ENCODE measurements at regions not wholly inside any gene's neighbourhood (a gene's known extent, or its start where the extent isn't known, plus 50 kb on each side); places are given as distances from the start of the nearest gene placed in this dataset.

DNA sequence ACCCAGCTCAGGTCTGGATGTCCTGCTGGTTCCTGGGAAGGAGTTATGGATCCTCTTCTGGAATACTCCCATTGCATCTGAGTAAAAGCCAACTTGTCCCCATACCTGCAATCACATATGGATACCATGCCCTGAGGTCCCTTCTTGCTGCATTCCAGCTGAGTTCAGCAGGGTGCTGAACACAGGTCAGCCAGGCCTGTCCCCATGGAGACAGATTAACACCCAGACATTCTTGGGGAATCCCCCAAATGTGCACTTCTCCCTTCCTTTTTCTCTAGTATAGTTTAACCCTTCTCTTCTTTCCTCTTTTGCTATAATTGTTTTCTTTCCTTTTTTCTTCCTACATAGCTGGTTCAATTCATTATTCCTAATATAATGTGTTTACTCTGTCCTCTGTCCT lies 799.6 kb upstream of the HS6ST1 start:
- no peak overlapping the region for H3K9ac ChIP-seq (ENCODE audit: low read depth in 1 of 2, low read length in 2 of 2)
- H3K9me3 ChIP-seq (ENCODE audit: control insufficient read depth in 4 of 4, low read length in 3 of 4) = no peaks in the 10 kb centered on the region
- TF ChIP-seq JUND (IDR thresholded peaks at IDR 0.05) (no peak), EGR1 (IDR thresholded peaks at IDR 0.05; ENCODE audit: low read depth in 2 of 2) (no peak), TAF1 (conservative IDR thresholded peaks at IDR 0.05) (no peak), FOXA2 (IDR thresholded peaks at IDR 0.05) (no peak), ZBTB33 (IDR thresholded peaks at IDR 0.05) (no peak), MAX (IDR thresholded peaks at IDR 0.05) (no peak), RAD21 (IDR thresholded peaks at IDR 0.05) (no peak), GABPA (IDR thresholded peaks at IDR 0.05 in 1 of 2, conservative IDR thresholded peaks at IDR 0.05 in 1 of 2) (no peak), YY1 (IDR thresholded peaks at IDR 0.05) (no peak), HNF4G (IDR thresholded peaks at IDR 0.05) (no peak), FOXA1 (IDR thresholded peaks at IDR 0.05) (no peak), HNF4A (conservative IDR thresholded peaks at IDR 0.05) (no peak), RXRA (IDR thresholded peaks at IDR 0.05) (no peak), ATF3 (IDR thresholded peaks at IDR 0.05) (no peak), SP1 (IDR thresholded peaks at IDR 0.05) (no peak), CTCF (IDR thresholded peaks at IDR 0.05; ENCODE audit: low read depth, low read length, missing input control) (no peak)
- H3K27me3 ChIP-seq (ENCODE audit: control insufficient read depth in 4 of 4, insufficient read depth in 4 of 4, low read length in 3 of 4) = no peaks in the 10 kb centered on the region
- H3K4me3 ChIP-seq (ENCODE audit: low read depth in 1 of 3, low read length in 3 of 3) = no peak overlapping the region
- H3K27ac ChIP-seq (ENCODE audit: low read depth in 1 of 2, low read length in 2 of 2) = no peak overlapping the region
- no peaks in the 10 kb centered on the region for H3K4me1 ChIP-seq (ENCODE audit: control insufficient read depth in 4 of 4, insufficient read depth in 4 of 4, low read length in 3 of 4)
- DNase-seq (ENCODE audit: low spot score) = no peak
- H3K36me3 ChIP-seq (ENCODE audit: control insufficient read depth in 4 of 4, insufficient read depth in 3 of 4, low read depth in 1 of 4, low read length in 3 of 4) = no peaks in the 10 kb centered on the region

DNA sequence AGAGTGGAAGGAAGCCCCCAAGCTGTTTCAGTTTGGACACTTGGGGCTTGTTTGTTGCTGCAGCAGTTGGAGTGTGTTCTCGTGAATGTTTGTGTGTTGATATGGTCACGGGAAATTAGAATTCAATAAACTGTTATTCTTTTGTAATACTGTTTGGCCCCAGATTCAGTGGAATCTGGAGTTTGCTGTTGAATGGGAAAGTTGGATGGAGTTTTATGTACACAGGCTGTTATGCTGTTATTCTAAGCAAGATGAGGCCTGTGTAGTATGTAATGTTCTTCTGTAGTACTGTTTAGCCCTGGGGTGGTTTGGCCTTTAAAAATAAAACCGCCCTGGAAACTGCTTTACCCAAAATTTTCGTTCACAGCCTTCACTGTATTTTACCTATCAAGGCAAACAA lies 810.4 kb upstream of the HS6ST1 start:
- no peak for DNase-seq (ENCODE audit: low spot score)
- no peak for TF ChIP-seq ATF3 (IDR thresholded peaks at IDR 0.05)
- no peak for TF ChIP-seq ZBTB33 (IDR thresholded peaks at IDR 0.05)
- no peak for TF ChIP-seq JUND (IDR thresholded peaks at IDR 0.05)
- TF ChIP-seq SP1 (IDR thresholded peaks at IDR 0.05) = no peak
- TF ChIP-seq FOXA1 (IDR thresholded peaks at IDR 0.05) = no peak
- TF ChIP-seq, protein P1, sequence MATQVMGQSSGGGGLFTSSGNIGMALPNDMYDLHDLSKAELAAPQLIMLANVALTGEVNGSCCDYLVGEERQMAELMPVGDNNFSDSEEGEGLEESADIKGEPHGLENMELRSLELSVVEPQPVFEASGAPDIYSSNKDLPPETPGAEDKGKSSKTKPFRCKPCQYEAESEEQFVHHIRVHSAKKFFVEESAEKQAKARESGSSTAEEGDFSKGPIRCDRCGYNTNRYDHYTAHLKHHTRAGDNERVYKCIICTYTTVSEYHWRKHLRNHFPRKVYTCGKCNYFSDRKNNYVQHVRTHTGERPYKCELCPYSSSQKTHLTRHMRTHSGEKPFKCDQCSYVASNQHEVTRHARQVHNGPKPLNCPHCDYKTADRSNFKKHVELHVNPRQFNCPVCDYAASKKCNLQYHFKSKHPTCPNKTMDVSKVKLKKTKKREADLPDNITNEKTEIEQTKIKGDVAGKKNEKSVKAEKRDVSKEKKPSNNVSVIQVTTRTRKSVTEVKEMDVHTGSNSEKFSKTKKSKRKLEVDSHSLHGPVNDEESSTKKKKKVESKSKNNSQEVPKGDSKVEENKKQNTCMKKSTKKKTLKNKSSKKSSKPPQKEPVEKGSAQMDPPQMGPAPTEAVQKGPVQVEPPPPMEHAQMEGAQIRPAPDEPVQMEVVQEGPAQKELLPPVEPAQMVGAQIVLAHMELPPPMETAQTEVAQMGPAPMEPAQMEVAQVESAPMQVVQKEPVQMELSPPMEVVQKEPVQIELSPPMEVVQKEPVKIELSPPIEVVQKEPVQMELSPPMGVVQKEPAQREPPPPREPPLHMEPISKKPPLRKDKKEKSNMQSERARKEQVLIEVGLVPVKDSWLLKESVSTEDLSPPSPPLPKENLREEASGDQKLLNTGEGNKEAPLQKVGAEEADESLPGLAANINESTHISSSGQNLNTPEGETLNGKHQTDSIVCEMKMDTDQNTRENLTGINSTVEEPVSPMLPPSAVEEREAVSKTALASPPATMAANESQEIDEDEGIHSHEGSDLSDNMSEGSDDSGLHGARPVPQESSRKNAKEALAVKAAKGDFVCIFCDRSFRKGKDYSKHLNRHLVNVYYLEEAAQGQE (IDR thresholded peaks at IDR 0.05) = no peak
- no peak for TF ChIP-seq HNF4A (conservative IDR thresholded peaks at IDR 0.05)
- TF ChIP-seq RXRA (IDR thresholded peaks at IDR 0.05) = no peak
- TF ChIP-seq HNF4G (IDR thresholded peaks at IDR 0.05) = no peak
- no peak for TF ChIP-seq YY1 (IDR thresholded peaks at IDR 0.05)
- no peak for TF ChIP-seq NR2F2 (IDR thresholded peaks at IDR 0.05)
- TF ChIP-seq CTCF (IDR thresholded peaks at IDR 0.05; ENCODE audit: low read depth, low read length, missing input control) = no peak
- TF ChIP-seq RAD21 (IDR thresholded peaks at IDR 0.05) = no peak
- 64% methylated on average over 4 of the region's 4 CpGs for WGBS

More for the DNA sequence above, 810.4 kb upstream of the HS6ST1 start:
- Histone ChIP-seq H3K9ac (ENCODE audit: low read depth in 1 of 2, low read length in 2 of 2) (no peak overlapping the region), H3K4me1 (ENCODE audit: control insufficient read depth in 4 of 4, insufficient read depth in 4 of 4, low read length in 3 of 4) (no peaks in the 10 kb centered on the region), H3K27me3 (ENCODE audit: control insufficient read depth in 4 of 4, insufficient read depth in 4 of 4, low read length in 3 of 4) (peaks cover 0 to 2% (median 0%) of the 10 kb centered on the region in 4 donors), H3K9me3 (ENCODE audit: control insufficient read depth in 4 of 4, low read length in 3 of 4) (no peaks in the 10 kb centered on the region), H3K27ac (ENCODE audit: low read depth in 1 of 2, low read length in 2 of 2) (no peak overlapping the region), H3K36me3 (ENCODE audit: control insufficient read depth in 4 of 4, insufficient read depth in 3 of 4, low read depth in 1 of 4, low read length in 3 of 4) (no peaks in the 10 kb centered on the region), H3K4me3 (ENCODE audit: low read depth in 1 of 3, low read length in 3 of 3) (no peak overlapping the region)

Measured in liver (tissue), 8 donors.